Limb (tissue), 2 donors: ENCODE measurements at regions not wholly inside any gene's neighbourhood (a gene's known extent, or its start where the extent isn't known, plus 50 kb on each side); places are given as distances from the start of the nearest gene placed in this dataset.
"Not testable (repeated sequence)": the region's sequence is repeated elsewhere in the genome, so short reads cannot be mapped to it uniquely, and the experiment has no call there.

ENCODE experiments used
- DNase-seq, 2 donors: peaks; one replicate each; pipeline ENCODE4 v3.0.0-alpha.2; 2016; ENCODE audit errors: extremely low spot score in 2 of 2

GRCh38 chr21:6363591-6363990 lies 4157.8 kb upstream of the TPTE start:
- not testable (repeated sequence) for DNase-seq

DNA sequence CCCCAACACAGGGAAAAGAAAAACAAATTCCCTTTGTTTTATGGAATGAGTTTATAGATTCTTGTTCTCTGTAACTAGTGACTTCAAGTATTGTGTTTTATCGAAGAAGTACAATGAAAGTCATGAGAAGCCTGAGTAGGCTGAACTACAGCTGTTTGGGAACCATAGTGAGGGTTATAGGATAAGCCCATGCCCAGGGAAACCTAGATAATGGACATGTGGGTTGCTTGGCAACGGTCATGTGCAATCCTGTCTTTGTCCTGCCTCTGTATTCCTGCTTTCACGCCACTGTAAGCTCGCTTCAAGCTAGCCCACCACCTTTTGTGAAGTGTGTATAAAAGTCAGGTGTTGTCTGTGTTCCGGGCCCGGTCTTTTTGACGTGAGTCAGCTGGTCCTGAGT lies 4152.6 kb upstream of the TPTE start:
- peak; percentile 20 to 54 for DNase-seq

DNA sequence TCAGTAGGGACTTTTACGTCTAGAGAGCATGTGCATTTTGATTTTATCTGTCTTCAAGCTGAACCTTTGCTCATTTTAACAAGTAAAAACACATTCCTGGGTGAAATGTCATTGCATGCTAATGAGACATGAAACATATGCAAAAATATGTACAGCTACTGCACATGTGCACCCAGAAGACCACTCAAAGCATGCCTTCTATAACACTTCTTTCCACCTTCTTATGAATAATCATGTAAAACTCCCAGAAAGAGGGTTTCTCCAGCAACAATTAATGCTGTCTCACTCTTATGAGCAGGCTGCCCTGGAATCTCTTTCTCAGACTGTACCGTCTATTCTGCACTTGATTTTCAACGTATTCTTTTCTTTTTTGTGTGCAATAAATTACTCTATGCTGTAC lies 4148.1 kb upstream of the TPTE start:
- not testable (repeated sequence) for DNase-seq

DNA sequence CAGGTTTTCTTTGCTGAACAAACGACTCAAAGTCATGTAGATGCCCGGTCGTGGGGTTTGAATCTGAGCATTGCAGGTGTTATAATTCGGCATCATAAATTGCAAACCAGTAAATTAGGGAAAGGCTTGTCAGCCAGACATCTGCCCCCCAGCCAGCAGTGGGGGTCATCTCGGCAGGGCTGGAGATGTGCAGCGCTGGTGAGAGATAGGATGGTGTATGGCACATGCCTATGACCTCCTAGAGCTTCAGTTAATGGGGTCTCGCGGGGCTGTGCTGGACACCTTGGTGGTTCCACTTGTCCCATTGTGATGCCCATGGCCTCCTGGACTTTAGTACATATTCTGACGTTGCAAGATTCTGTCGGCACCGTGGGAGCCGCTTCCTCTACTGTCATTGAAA lies 4147.2 kb upstream of the TPTE start:
- DNase-seq, result peak; percentile 0 to 38

GRCh38 chr21:6374926-6375325 lies 4146.5 kb upstream of the TPTE start:
- peak; percentile 1 to 23 for DNase-seq

DNA sequence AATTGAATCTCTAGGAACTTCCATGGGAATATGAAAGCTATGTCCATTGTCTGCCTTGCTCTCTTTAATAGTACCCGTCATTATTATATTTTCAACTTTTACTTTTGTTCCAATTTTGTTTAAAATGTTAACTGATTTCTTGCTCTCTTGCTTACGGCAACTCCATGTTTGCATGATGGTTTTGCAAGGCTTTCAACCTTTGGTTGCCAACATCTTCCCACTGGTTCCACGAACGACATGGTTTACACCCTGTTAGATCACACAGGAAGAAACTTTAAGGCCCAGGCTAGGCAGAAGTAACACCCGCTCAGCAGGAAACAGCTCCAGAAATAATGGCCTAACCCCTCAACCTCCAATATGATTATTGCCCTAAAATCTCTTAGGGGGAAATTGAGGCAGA lies 4145.6 kb upstream of the TPTE start:
- not testable (repeated sequence) for DNase-seq

DNA sequence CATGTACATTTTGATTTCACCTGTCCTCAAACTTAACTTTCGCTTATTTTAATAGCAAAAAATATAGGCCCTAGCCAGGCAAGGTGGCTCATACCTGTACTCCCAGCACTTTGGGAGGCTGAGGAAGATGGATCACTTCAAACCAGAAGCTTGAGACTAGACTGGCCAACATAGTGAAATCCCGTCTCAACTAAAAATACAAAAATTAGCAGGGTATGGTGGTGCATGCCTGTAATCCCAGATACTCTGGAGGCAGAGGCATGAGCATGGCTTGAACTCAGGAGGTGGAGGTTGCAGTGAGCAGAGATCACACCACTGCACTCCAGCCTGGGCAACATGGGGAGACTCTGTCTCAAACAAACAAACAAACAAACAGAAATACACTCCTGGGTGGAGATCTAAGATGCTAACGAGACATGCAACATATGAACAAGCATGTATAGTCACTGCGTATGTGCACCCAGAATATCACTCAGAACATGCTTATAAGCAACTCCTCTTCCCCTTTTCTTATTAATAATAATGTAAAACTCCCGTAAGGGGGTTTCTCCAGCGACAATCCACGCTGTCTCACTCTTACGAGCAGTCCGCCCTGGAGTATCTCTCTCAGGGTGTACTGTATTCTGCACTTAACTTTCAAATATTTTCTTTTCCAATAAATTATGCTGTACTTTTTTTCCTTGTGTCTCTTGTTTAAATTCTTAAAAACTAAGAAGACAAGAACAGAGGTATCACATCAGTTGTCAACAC lies 4144.9 kb upstream of the TPTE start:
- DNase-seq, result not testable (repeated sequence)
